MCF 10A (cell line): ENCODE measurements at regions not wholly inside any gene's neighbourhood (a gene's known extent, or its start where the extent isn't known, plus 50 kb on each side); places are given as distances from the start of the nearest gene placed in this dataset.
"Not testable (repeated sequence)": the region's sequence is repeated elsewhere in the genome, so short reads cannot be mapped to it uniquely, and the experiment has no call there.

Source experiments
- BruUV-seq: library from RNA; stranded (reverse); fragments of 400-500 nt; replicated peaks from 2 replicates; lab custom pipeline; 2021; lab: Mats Ljungman, UMichigan
- CTCF ChIA-PET: fragments of 300-600 bp; sonication (Branson Sonifier 250); formaldehyde crosslinking; extraction: SDS; loops from one replicate; lab custom pipeline; 2021; ENCODE audit warnings: antibody characterized with exemption, inconsistent platforms; lab: Yijun Ruan, JAX
- POLR2A ChIA-PET: fragments of 300-600, 350-650 bp; sonication (Branson Sonifier 250); formaldehyde crosslinking; extraction: SDS; loops from one replicate; lab custom pipeline; 2020; ENCODE audit warnings: antibody characterized with exemption, inconsistent platforms; lab: Yijun Ruan, JAX
- DNase-seq: peaks from one replicate; pipeline ENCODE4 v3.0.0-alpha.2; 2018; ENCODE audit not compliant: unreplicated experiment
- H3K27ac Mint-ChIP-seq: one replicate; pipeline ENCODE4 v1.8.0; 2022; ENCODE audit warnings: mild to moderate bottlenecking, low read depth, mixed read lengths; ENCODE audit not compliant: unreplicated experiment
- H3K27me3 Mint-ChIP-seq: one replicate; pipeline ENCODE4 v1.8.0; 2022; ENCODE audit warnings: mixed read lengths; ENCODE audit not compliant: insufficient read depth, unreplicated experiment
- H3K36me3 Mint-ChIP-seq: one replicate; pipeline ENCODE4 v1.8.0; 2022; ENCODE audit warnings: mild to moderate bottlenecking, moderate library complexity, mixed read lengths; ENCODE audit not compliant: insufficient read depth, unreplicated experiment
- H3K4me1 Mint-ChIP-seq: one replicate; pipeline ENCODE4 v1.8.0; 2022; ENCODE audit warnings: mixed read lengths; ENCODE audit not compliant: insufficient read depth, unreplicated experiment
- H3K4me3 Mint-ChIP-seq: one replicate; pipeline ENCODE4 v1.8.0; 2022; ENCODE audit warnings: mild to moderate bottlenecking, moderate library complexity, mixed read lengths; ENCODE audit not compliant: unreplicated experiment
- H3K9me3 Mint-ChIP-seq: one replicate; pipeline ENCODE4 v1.8.0; 2022; ENCODE audit warnings: mixed read lengths; ENCODE audit not compliant: unreplicated experiment
- CTCF ChIP-seq: fragments of 200-600 bp; IDR thresholded peaks from one replicate; pipeline ENCODE4 v1.8.0; 2022; ENCODE audit warnings: antibody characterized with exemption, mild to moderate bottlenecking; ENCODE audit not compliant: unreplicated experiment
- intact Hi-C: fragments of 100-400 bp; cut with micrococcal nuclease; formaldehyde crosslinking; loops from 2 replicates; pipeline ENCODE4 v1.14.1; 2022

- no TSS peak for BruUV-seq
Measured at GRCh38 chr20:57772349-57772964, 62.6 kb upstream of the PMEPA1 start.

GRCh38 chr20:57770852-57771720, 61.3 kb upstream of the PMEPA1 start:
- no peak for TF ChIP-seq CTCF
- no peaks in the 10 kb centered on the region for H3K27me3 Mint-ChIP-seq
- DNase-seq: no peak
- H3K4me1 Mint-ChIP-seq: peaks cover 13% of the 10 kb centered on the region
- H3K27ac Mint-ChIP-seq: no peak overlapping the region
- BruUV-seq: no TSS peak
- no peaks in the 10 kb centered on the region for H3K9me3 Mint-ChIP-seq
- intact Hi-C loops: no loop called here
- H3K4me3 Mint-ChIP-seq: no peak overlapping the region
- no peaks in the 10 kb centered on the region for H3K36me3 Mint-ChIP-seq
- ChIA-PET POLR2A (interaction anchor here (0.7 to 1.2 kb wide), 4 partner anchors 9 to 195 kb away, joined by 3 to 4 read pairs (median 3); no protein-coding TSS in a partner anchor), CTCF (interaction anchor here (0.6 to 3.1 kb wide), 5 partner anchors 9 to 256 kb away, joined by 3 to 12 read pairs (median 4); no protein-coding TSS in a partner anchor)

More at GRCh38 chr20:57772349-57772964, 62.6 kb upstream of the PMEPA1 start:
- H3K4me1 Mint-ChIP-seq: peaks cover 24% of the 10 kb centered on the region
- peak; percentile 92 for DNase-seq
- no peak overlapping the region for H3K4me3 Mint-ChIP-seq
- H3K36me3 Mint-ChIP-seq: no peaks in the 10 kb centered on the region
- intact Hi-C loops: no loop called here
- ChIA-PET CTCF (interaction anchor here (0.6 to 3.1 kb wide), 4 partner anchors 11 to 234 kb away, joined by 3 to 12 read pairs (median 4); no protein-coding TSS in a partner anchor), POLR2A (interaction anchor here (0.7 to 1.5 kb wide), 8 partner anchors 9 to 194 kb away, joined by 3 to 7 read pairs (median 4); no protein-coding TSS in a partner anchor)
- H3K27me3 Mint-ChIP-seq: no peaks in the 10 kb centered on the region
- no peak for TF ChIP-seq CTCF
- H3K9me3 Mint-ChIP-seq: no peaks in the 10 kb centered on the region
- H3K27ac Mint-ChIP-seq: no peak overlapping the region

- H3K4me3 Mint-ChIP-seq, H3K27me3 Mint-ChIP-seq, H3K27ac Mint-ChIP-seq, H3K9me3 Mint-ChIP-seq, BruUV-seq, DNase-seq, intact Hi-C loops, H3K36me3 Mint-ChIP-seq: not testable (repeated sequence)
- ChIA-PET POLR2A (interaction anchor here (0.7 kb wide), 1 partner anchor 144 kb away, joined by 3 read pairs; no protein-coding TSS in a partner anchor), CTCF (interaction anchor here (0.6 kb wide), 1 partner anchor 62 kb away, joined by 3 read pairs; no protein-coding TSS in a partner anchor)
- peaks cover 13% of the 10 kb centered on the region for H3K4me1 Mint-ChIP-seq
Measured at GRCh38 chr20:57770401-57770800, 60.6 kb upstream of the PMEPA1 start.

- BruUV-seq: no TSS peak
- CTCF ChIA-PET: interaction anchor here (0.6 kb wide), 1 partner anchor 262 kb away, joined by 3 read pairs; no protein-coding TSS in a partner anchor
- Mint-ChIP-seq H3K27ac (no peak overlapping the region), H3K36me3 (no peaks in the 10 kb centered on the region), H3K4me1 (peaks cover 13% of the 10 kb centered on the region), H3K4me3 (no peak overlapping the region), H3K27me3 (no peaks in the 10 kb centered on the region), H3K9me3 (no peaks in the 10 kb centered on the region)
- no peak for DNase-seq
- no peak for TF ChIP-seq CTCF
- POLR2A ChIA-PET: no interaction called here
- intact Hi-C loops: no loop called here
Measured at GRCh38 chr20:57769756-57770155, 59.9 kb upstream of the PMEPA1 start.
